H9 (cell line): ENCODE measurements at regions not wholly inside any gene's neighbourhood (a gene's known extent, or its start where the extent isn't known, plus 50 kb on each side); places are given as distances from the start of the nearest gene placed in this dataset.

Source experiments
- DNase-seq: peaks from one replicate; pipeline ENCODE4 v3.0.0-alpha.2; 2017
- H2AFZ ChIP-seq: one replicate; pipeline ENCODE4 v1.6.1; 2013; ENCODE audit warnings: mild to moderate bottlenecking, low read length, control low read depth, moderate library complexity
- H2AK5ac ChIP-seq: 2 replicates; pipeline ENCODE4 v1.6.1; 2013; ENCODE audit warnings: low read length, control low read depth, mixed read lengths; ENCODE audit not compliant: insufficient read length
- H2BK120ac ChIP-seq: one replicate; pipeline ENCODE4 v1.6.1; 2013; ENCODE audit warnings: low read depth, mild to moderate bottlenecking, low read length, control low read depth, inconsistent platforms; ENCODE audit not compliant: poor library complexity, severe bottlenecking
- H2BK12ac ChIP-seq: 2 replicates; pipeline ENCODE4 v1.6.1; 2013; ENCODE audit warnings: low read length, control low read depth, mixed read lengths, low read depth; ENCODE audit not compliant: insufficient read length
- H2BK15ac ChIP-seq: 2 replicates; pipeline ENCODE4 v1.6.1; 2013; ENCODE audit warnings: low read depth, low read length, control low read depth
- H2BK20ac ChIP-seq: one replicate; pipeline ENCODE4 v1.6.1; 2013; ENCODE audit warnings: low read depth, mild to moderate bottlenecking, low read length, control low read depth, inconsistent platforms; ENCODE audit not compliant: poor library complexity, severe bottlenecking
- H2BK5ac ChIP-seq: 2 replicates; pipeline ENCODE4 v1.6.1; 2013; ENCODE audit warnings: low read length, control low read depth, mixed read lengths; ENCODE audit not compliant: insufficient read length
- H3K14ac ChIP-seq: 2 replicates; pipeline ENCODE4 v1.6.1; 2013; ENCODE audit warnings: low read length, control low read depth; ENCODE audit not compliant: insufficient read depth
- H3K18ac ChIP-seq: 2 replicates; pipeline ENCODE4 v1.6.1; 2013; ENCODE audit warnings: low read depth, mild to moderate bottlenecking, mixed read lengths, low read length, control low read depth; ENCODE audit not compliant: insufficient read length
- H3K23ac ChIP-seq: 2 replicates; pipeline ENCODE4 v1.6.1; 2013; ENCODE audit warnings: low read length, control low read depth, mixed read lengths, low read depth; ENCODE audit not compliant: insufficient read length
- H3K23me2 ChIP-seq: 2 replicates; pipeline ENCODE4 v1.6.1; 2013; ENCODE audit warnings: low read depth, mild to moderate bottlenecking, mixed read lengths, low read length, control low read depth; ENCODE audit not compliant: insufficient read length, poor library complexity, severe bottlenecking
- H3K27ac ChIP-seq: 2 replicates; pipeline ENCODE4 v1.5.1; 2013; ENCODE audit warnings: low read length, control low read depth, mixed read lengths, low read depth; ENCODE audit not compliant: insufficient read length
- H3K27me3 ChIP-seq: 2 replicates; pipeline ENCODE4 v1.6.1; 2013; ENCODE audit warnings: low read length, control low read depth, inconsistent platforms; ENCODE audit not compliant: insufficient read depth
- H3K4ac ChIP-seq: 2 replicates; pipeline ENCODE4 v1.6.1; 2013; ENCODE audit warnings: low read depth, mild to moderate bottlenecking, control low read depth, inconsistent platforms, low read length, moderate library complexity
- H3K4me1 ChIP-seq: 2 replicates; pipeline ENCODE4 v1.6.1; 2013; ENCODE audit warnings: low read length, control low read depth, inconsistent platforms; ENCODE audit not compliant: insufficient read depth
- H3K4me2 ChIP-seq: 2 replicates; pipeline ENCODE4 v1.6.1; 2013; ENCODE audit warnings: low read length, control low read depth, mixed read lengths; ENCODE audit not compliant: insufficient read length, insufficient read depth
- H3K56ac ChIP-seq: 2 replicates; pipeline ENCODE4 v1.6.1; 2013; ENCODE audit warnings: low read depth, mild to moderate bottlenecking, mixed read lengths, low read length, control low read depth; ENCODE audit not compliant: insufficient read length
- H3K79me1 ChIP-seq: 2 replicates; pipeline ENCODE4 v1.6.1; 2013; ENCODE audit warnings: low read depth, mild to moderate bottlenecking, moderate library complexity, low read length, control low read depth, inconsistent platforms; ENCODE audit not compliant: insufficient read depth, poor library complexity, severe bottlenecking
- H3K79me2 ChIP-seq: 2 replicates; pipeline ENCODE4 v1.6.1; 2013; ENCODE audit warnings: low read length, control low read depth, inconsistent platforms; ENCODE audit not compliant: insufficient read depth
- H3K9ac ChIP-seq: 2 replicates; pipeline ENCODE4 v1.6.1; 2013; ENCODE audit warnings: low read length, control low read depth, mixed read lengths; ENCODE audit not compliant: insufficient read length; ENCODE audit errors: extremely low read depth
- H3K9me3 ChIP-seq: one replicate; pipeline ENCODE4 v1.6.1; 2013; ENCODE audit warnings: low read depth, low read length, inconsistent platforms; ENCODE audit not compliant: control insufficient read depth
- H3T11ph ChIP-seq: one replicate; pipeline ENCODE4 v1.6.1; 2013; ENCODE audit warnings: mild to moderate bottlenecking, low read length, control low read depth, inconsistent platforms
- H4K20me1 ChIP-seq: one replicate; pipeline ENCODE4 v1.6.1; 2013; ENCODE audit not compliant: control insufficient read depth, insufficient read length, insufficient read depth
- H4K5ac ChIP-seq: 2 replicates; pipeline ENCODE4 v1.6.1; 2013; ENCODE audit warnings: low read depth, mild to moderate bottlenecking, mixed read lengths, low read length, control low read depth; ENCODE audit not compliant: insufficient read length
- H4K8ac ChIP-seq: replicated peaks from 2 replicates; pipeline ENCODE4 v1.6.1; 2013; ENCODE audit warnings: low read length, control low read depth, mixed read lengths, low read depth; ENCODE audit not compliant: insufficient read length
- H4K91ac ChIP-seq: 2 replicates; pipeline ENCODE4 v1.6.1; 2013; ENCODE audit warnings: low read depth, mild to moderate bottlenecking, moderate library complexity, mixed read lengths, low read length, control low read depth; ENCODE audit not compliant: insufficient read length
- H3K27ac Mint-ChIP-seq, 3 experiments: 2 replicates in 2 of 3; 3 replicates in 1 of 3; pipeline ENCODE4 v1.8.0; 2020 to 2021; ENCODE audit warnings: mixed read lengths in 3 of 3, mild to moderate bottlenecking in 1 of 3, moderate library complexity in 1 of 3
- H3K27me3 Mint-ChIP-seq: 2 replicates; pipeline ENCODE4 v1.8.0; 2021; ENCODE audit warnings: low read depth, mild to moderate bottlenecking, moderate library complexity, mixed read lengths
- H3K36me3 Mint-ChIP-seq, 3 experiments: 2 replicates in 2 of 3; 3 replicates in 1 of 3; pipeline ENCODE4 v1.8.0; 2020 to 2021; ENCODE audit warnings: low read depth in 3 of 3, mixed read lengths in 3 of 3; ENCODE audit not compliant: insufficient read depth in 1 of 3
- H3K4me1 Mint-ChIP-seq, 2 experiments: 2 replicates each; pipeline ENCODE4 v1.8.0; 2020; ENCODE audit warnings: mixed read lengths in 2 of 2
- H3K4me3 Mint-ChIP-seq, 2 experiments: 2 replicates in 1 of 2; 3 replicates in 1 of 2; pipeline ENCODE4 v1.8.0; 2020 to 2021; ENCODE audit warnings: mild to moderate bottlenecking in 2 of 2, mixed read lengths in 2 of 2, moderate library complexity in 1 of 2
- H3K9me3 Mint-ChIP-seq, 2 experiments: 2 replicates in 1 of 2; 3 replicates in 1 of 2; pipeline ENCODE4 v1.8.0; 2020; ENCODE audit warnings: mild to moderate bottlenecking in 2 of 2, mixed read lengths in 2 of 2, moderate library complexity in 1 of 2
- WGBS: extraction: QIAGEN DNeasy Blood & Tissue Kit; methylation state at CpG from one replicate; pipeline ENCODE4 v1.1.7; 2013; ENCODE audit warnings: missing lambda C conversion rate, low lambda C conversion rate, mixed read lengths; ENCODE audit not compliant: insufficient read length; ENCODE audit errors: extremely low coverage; 5-methylcytosine and 5-hydroxymethylcytosine counted together
- TF ChIP-seq, protein P1 (sequence below): fragments of 200-600 bp; sonication (generic); conservative IDR thresholded peaks from 3 replicates; pipeline ENCODE4 v1.8.0; 2021; ENCODE audit warnings: antibody characterized with exemption, mild to moderate bottlenecking

GRCh38 chr18:25814841-25815458, 275.5 kb downstream of the SS18 start:
- no peak overlapping the region for H2BK5ac ChIP-seq
- H2AFZ ChIP-seq = no peak overlapping the region
- TF ChIP-seq, protein P1, sequence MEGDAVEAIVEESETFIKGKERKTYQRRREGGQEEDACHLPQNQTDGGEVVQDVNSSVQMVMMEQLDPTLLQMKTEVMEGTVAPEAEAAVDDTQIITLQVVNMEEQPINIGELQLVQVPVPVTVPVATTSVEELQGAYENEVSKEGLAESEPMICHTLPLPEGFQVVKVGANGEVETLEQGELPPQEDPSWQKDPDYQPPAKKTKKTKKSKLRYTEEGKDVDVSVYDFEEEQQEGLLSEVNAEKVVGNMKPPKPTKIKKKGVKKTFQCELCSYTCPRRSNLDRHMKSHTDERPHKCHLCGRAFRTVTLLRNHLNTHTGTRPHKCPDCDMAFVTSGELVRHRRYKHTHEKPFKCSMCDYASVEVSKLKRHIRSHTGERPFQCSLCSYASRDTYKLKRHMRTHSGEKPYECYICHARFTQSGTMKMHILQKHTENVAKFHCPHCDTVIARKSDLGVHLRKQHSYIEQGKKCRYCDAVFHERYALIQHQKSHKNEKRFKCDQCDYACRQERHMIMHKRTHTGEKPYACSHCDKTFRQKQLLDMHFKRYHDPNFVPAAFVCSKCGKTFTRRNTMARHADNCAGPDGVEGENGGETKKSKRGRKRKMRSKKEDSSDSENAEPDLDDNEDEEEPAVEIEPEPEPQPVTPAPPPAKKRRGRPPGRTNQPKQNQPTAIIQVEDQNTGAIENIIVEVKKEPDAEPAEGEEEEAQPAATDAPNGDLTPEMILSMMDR = no peak
- no peaks in the 10 kb centered on the region for H3K23me2 ChIP-seq
- H3K9me3 ChIP-seq = no peaks in the 10 kb centered on the region
- no peak overlapping the region for H2BK15ac ChIP-seq
- no peaks in the 10 kb centered on the region for H3K79me2 ChIP-seq
- H4K8ac ChIP-seq = no peak overlapping the region
- H3K14ac ChIP-seq = no peak overlapping the region
- H4K91ac ChIP-seq = no peak overlapping the region
- H3K4me3 Mint-ChIP-seq = no peak overlapping the region
- no peaks in the 10 kb centered on the region for H3K79me1 ChIP-seq
- no peak overlapping the region for H3K4me2 ChIP-seq
- no peak overlapping the region for H3T11ph ChIP-seq
- H4K5ac ChIP-seq = no peak overlapping the region
- no peak overlapping the region for H2AK5ac ChIP-seq
- no peaks in the 10 kb centered on the region for H3K4me1 ChIP-seq
- H2BK120ac ChIP-seq = no peak overlapping the region
- WGBS = no CpG with 5 or more reads among the region's 4 CpGs
- H2BK20ac ChIP-seq = no peak overlapping the region
- H3K27me3 ChIP-seq = no peaks in the 10 kb centered on the region
- no peak for DNase-seq
- no peak overlapping the region; a peak in 1 of 7 replicates for H3K27ac Mint-ChIP-seq
- H3K23ac ChIP-seq = no peak overlapping the region
- no peak overlapping the region for H3K56ac ChIP-seq
- H3K4ac ChIP-seq = no peak overlapping the region
- no peak overlapping the region for H3K18ac ChIP-seq
- H3K4me1 Mint-ChIP-seq = peaks cover 6 to 8% of the 10 kb centered on the region in 2 experiments; a peak in 2 of 4 replicates
- H2BK12ac ChIP-seq = no peak overlapping the region
- H3K27ac ChIP-seq = no peak overlapping the region
- H3K36me3 Mint-ChIP-seq = no peaks in the 10 kb centered on the region
- no peaks in the 10 kb centered on the region; the same call in none of the 2 replicates for H3K27me3 Mint-ChIP-seq
- H3K9me3 Mint-ChIP-seq = no peaks in the 10 kb centered on the region
- H4K20me1 ChIP-seq = no peaks in the 10 kb centered on the region
- H3K9ac ChIP-seq = no peak overlapping the region
